Sigmoid colon (tissue), 4 donors: ENCODE measurements at regions not wholly inside any gene's neighbourhood (a gene's known extent, or its start where the extent isn't known, plus 50 kb on each side); places are given as distances from the start of the nearest gene placed in this dataset.

ENCODE experiments used
- CTCF ChIP-seq, 4 experiments: fragments of 450-650 bp in 3 of 4; fragments of 200-600 bp in 1 of 4; IDR thresholded peaks; one replicate each; pipeline ENCODE4 v1.5.1; 2016 to 2019; ENCODE audit warnings: antibody characterized with exemption in 4 of 4, mild to moderate bottlenecking in 3 of 4, moderate library complexity in 2 of 4
- EP300 ChIP-seq, 4 donors: sonication (generic); formaldehyde crosslinking; IDR thresholded peaks; one replicate each; pipeline ENCODE4 v1.6.1; 2017; ENCODE audit warnings: antibody characterized with exemption in 4 of 4

DNA sequence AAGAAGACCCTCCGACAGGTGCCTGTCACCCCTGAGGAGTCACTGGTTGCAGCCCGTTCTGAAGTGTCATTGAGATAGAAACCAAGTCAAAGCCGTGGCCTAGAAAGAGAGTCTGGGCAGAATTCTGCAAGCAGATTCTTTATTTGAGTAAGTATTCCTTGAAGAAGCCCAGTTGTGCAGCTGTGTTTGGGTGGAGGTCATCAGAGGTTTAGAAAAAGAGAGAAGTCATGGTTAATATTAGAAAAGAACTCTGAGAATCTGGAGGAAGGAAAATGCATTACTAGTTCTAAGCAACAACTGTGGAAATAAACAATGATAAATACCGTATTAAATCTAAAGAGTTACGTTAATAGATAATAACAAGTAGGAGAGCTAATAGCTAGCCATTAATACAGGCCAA, 118.8 kb upstream of the KIRREL3 start:
- TF ChIP-seq CTCF (IDR thresholded peaks at IDR 0.05) (no peak), EP300 (IDR thresholded peaks at IDR 0.05) (no peak)
